GM21786 (cell line): ENCODE measurements at regions not wholly inside any gene's neighbourhood (a gene's known extent, or its start where the extent isn't known, plus 50 kb on each side); places are given as distances from the start of the nearest gene placed in this dataset.

Experiments
- ATAC-seq: cut with Tn5 transposase; IDR thresholded peaks from one replicate; pipeline ENCODE4 v1.9.1; 2021; ENCODE audit not compliant: unreplicated experiment

GRCh38 chr5:120217001-120217400 lies 247.1 kb upstream of the PRR16 start:
- no peak for ATAC-seq

DNA sequence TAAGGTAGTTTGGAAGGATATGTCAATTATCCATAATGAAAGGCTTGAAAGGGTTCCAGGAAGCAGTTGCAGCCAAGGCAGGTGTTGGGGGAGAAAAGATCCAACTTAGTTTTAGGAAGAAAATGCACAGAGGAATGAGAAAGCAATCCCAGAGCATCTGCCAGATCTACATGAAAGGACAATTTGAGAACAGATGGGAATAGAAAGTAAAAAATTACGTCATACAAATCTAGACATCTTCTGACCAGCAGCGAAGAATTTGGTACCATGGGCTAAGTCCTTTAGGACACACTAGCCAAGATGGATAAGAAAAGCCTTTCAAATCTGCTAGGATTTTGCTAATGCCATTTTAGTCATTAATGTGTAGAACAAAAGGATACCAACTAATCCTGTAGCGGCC lies 244.1 kb upstream of the PRR16 start:
- no peak for ATAC-seq

DNA sequence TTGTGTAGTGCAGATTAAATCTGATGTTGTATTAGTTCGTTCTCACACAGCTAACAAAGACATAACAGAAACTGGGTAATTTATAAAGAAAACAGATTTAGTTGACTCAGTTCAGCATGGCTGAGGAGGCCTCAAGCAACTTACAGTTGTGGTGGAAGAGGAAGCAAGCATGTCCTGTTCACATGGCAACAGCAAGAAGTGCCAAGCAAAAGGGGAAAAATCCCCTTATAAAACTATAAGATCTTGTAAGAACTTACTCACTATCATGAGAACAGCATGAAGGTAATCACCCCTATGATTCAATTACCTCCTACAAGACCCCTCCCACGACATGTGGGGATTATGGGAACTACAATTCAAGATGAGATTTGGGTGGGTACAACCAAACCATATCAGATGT lies 238.6 kb upstream of the PRR16 start:
- ATAC-seq, result no peak

GRCh38 chr5:120228262-120229031 lies 235.7 kb upstream of the PRR16 start:
- no peak for ATAC-seq

DNA sequence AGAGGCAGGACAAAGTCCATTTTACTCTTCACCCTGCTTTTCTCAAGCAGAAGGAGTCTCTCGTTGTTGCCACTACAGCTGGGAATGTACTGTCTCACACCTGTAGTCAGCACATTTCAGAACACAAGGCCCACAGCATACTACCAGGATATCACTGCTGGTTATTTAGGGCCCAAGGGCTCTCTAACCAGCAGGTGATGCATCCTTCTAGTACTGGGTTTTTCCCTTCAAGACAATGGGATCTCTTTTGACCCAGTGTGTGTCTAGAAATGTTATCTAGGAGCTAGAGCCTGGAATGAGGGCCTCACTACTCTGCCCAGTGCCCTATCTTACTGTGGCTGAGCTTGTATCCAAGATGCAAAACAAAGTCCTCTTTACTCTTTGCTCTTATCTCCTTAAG lies 235.1 kb upstream of the PRR16 start:
- ATAC-seq, result no peak

DNA sequence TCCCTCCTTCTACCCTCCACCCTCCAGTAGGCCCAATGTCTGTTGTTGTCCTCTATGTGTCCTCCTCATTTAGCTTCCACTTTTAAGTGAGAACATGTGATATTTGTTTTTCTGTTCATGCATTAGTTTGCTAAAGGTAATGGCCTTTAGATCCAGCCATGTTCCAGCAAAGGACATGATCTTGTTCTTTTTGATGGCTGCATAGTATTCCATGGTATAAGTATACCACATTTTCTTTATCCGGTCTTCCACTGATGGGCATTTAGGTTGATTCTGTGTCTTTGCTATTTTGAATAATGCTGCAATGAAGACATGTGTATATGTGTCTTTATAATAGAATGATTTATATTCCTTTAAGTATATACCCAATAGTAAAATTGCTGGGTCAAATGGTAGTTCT lies 232.5 kb upstream of the PRR16 start:
- ATAC-seq, result no peak

- no peak for ATAC-seq
Measured at GRCh38 chr5:120236360-120236759, 227.7 kb upstream of the PRR16 start.

DNA sequence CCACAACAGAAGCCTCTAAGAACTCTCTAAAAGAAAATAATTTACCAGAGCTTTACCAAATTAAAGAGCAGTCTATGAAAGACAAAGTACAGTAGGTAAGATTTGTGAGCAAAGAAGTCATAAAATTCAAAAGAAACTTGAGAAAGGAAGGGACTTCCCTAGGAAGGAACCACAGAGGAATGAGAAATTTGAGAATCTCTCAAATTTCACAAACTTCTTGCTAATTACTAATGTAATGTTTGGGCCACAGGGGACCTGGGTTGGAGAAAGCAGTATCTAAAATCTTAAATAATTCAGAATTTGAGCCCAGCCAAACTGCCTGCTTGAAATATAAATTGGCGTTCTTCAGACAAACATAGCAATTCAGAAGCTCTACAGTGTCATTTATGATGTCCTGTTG lies 225.0 kb upstream of the PRR16 start:
- no peak for ATAC-seq

GRCh38 chr5:120240706-120241105 lies 223.4 kb upstream of the PRR16 start:
- no peak for ATAC-seq

DNA sequence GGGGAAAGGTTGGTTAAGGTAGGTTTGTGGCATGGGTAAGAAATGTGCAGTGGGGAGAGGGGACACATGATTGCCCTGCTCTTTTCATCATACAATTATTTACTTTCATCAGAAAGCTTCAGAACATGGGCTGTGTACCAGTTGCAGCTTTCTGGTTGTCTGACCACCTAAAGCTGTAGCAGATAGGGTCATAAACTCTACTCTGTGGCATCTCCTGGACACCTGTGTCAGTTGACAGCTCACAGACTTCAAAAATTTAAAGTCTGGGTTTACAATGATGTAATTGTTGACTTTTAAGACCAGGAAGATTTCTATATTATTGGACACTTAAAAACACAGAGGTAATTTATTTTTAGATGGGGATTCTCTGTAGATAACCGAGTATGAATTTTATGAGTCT lies 222.7 kb upstream of the PRR16 start:
- no peak for ATAC-seq

- ATAC-seq, result no peak
Measured at GRCh38 chr5:120251898-120252297, 212.2 kb upstream of the PRR16 start.

DNA sequence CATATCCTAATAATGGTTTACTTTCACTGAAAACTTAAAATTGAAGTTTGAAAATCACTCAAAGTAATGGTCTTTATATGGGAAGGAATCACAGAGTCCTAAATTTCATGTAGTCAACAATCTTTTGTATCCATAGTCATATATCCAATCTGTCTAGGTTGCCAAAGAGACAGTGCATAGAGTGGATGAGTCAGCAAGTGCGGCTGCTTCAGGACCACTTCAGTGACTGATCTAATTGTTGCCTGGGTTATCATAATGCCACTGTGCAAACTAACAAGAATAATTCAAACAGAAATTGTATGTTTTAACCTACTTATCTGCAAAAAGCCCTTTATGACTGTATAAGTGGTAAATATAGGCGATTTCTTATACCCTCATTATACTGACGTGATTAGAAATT lies 211.3 kb upstream of the PRR16 start:
- ATAC-seq, result no peak

DNA sequence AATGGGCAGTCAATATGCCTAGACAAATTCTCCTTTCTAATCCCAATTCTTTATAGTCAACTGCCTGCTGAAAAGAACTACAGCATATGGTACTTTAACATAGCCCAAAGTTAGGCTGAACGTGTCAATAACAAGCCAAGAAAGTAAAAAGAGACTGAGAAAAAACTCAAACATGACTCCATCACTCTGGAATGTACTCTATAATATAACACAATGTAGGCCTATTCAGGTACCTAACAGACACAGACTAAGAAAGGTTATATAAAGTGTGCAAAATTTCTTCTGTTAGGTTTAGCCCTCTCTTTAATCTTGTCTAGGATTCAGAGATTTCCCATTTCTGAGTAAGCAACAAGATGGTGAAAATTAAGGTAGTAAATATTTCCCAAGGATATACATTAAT lies 209.7 kb upstream of the PRR16 start:
- ATAC-seq, result no peak

DNA sequence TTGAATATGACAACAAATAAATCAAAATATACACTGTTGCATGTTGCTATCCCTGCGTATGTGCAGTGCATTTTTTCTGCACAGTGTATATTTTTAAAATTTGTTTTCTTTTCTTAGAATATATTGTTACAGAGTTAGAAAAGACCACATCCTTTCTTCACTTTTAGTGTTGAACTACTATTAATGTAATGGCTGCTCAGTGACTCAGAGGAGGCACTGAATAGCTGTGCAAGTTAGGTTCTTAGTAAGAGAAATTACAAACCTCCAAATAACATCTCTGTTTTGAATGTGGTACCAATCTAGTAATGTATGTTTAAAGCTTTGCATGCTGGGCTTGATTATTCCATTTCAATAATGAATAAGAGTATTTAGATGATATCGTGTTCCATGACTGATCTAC lies 208.9 kb upstream of the PRR16 start:
- ATAC-seq, result no peak

- ATAC-seq, result no peak
Measured at GRCh38 chr5:120256376-120256775, 207.7 kb upstream of the PRR16 start.

DNA sequence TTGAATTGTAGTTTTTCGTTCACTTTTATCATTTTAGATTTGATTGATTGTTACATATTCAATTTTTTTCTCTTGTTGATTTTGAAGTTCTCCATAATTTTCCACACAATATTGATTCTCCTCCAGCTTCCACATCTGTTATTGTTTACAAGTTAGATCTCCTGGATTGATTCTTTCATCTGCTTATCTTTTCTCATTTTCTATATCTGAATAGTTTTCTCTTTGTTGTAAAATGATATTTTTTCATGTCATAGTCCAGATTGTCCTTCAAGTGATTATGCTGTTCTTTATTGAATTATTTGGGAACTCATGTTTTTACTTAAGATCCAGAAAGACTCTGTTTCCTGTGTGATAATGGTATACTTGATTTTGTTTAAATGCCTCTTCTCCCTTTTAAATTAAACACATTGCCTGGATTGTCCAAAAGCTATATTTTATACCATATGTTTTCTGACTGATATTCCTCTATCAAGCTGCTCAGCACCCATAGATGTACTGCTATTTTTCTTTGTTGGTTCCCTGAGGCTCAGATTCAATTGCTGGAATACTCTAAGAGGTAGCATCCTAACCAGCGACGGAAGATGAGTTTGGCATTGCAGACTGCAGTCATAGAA lies 206.6 kb upstream of the PRR16 start:
- no peak for ATAC-seq

DNA sequence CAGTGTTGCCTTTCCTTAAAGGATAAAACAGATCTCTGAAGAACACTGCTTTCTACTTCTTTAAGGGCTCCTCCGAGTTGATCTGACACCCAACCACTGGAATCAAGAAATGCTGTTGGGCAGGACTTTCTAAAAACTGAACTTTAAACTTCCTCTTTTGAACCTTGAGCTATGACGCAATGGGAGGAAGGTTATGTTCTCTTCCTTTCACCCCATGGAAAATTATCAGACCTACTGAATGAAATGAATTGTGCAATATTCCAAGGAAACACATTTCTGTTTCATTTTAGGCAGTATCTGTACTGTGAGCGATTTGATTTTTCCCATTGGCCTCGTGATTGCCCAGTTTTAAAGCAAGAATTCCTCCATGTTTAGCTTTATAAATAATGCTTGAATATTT lies 206.0 kb upstream of the PRR16 start:
- no peak for ATAC-seq

DNA sequence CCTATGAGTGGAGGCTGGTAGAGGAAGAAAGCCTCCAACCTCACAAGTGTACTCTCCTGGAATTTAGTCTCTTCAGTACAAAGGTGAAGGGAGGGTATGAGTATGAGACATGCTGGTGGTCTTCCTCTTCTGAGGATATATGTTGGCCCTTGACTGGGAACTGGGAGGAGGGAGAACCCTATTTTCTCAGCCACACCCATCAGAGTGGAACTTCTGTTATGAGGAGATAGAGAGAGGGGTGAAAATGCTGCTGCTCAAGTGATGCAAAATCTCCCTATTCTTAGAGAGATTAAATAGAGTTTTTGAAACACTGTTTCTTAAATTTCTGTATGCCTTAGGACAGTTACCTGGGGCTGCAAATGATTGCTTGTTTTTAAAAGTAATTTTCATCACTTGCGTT lies 203.4 kb upstream of the PRR16 start:
- no peak for ATAC-seq

- ATAC-seq, result no peak
Measured at GRCh38 chr5:120270498-120270897, 193.6 kb upstream of the PRR16 start.

- ATAC-seq, result no peak
Measured at GRCh38 chr5:120293796-120294195, 170.3 kb upstream of the PRR16 start.

DNA sequence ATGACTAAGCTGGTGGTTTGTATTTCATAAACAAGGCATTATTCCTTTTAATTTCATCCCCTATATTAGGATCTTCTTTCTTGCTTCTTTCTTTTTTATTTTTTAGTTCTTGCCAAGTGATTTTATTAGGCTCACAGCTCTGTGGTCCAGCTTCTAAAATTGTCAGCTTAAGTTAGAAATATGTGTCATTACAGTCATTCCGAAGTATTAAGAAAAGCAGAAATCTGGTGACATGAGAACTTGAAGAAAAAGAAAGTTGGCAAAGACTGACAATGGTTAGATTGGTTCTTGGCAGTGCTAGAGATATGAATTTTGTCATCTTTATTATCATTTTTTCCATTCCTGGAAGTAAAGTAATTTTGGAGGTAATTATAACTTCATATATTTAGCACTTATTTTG lies 166.5 kb upstream of the PRR16 start:
- ATAC-seq, result no peak

- ATAC-seq, result no peak
Measured at GRCh38 chr5:120298981-120299380, 165.1 kb upstream of the PRR16 start.

DNA sequence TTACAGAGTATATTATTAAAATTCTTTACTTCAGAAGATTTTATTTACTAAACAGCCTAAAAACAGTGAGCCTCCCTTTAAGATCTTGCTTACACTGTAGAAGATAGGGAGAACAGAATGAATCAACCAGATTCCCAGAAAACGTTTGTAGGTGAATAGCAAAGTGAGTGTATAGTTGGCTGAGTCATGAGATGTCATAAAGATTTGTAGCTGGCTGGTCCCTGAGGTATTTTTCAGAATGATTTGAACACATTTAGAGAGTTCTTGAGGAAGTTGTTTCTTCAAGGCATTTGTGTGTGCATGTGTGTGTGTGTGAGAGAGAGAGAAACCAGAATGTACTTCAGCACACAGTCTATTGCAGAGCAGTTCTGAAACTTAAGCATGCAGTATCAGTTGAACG lies 159.4 kb upstream of the PRR16 start:
- no peak for ATAC-seq
